ENCODE measurements at regions not wholly inside any gene's neighbourhood (a gene's known extent, or its start where the extent isn't known, plus 50 kb on each side); places are given as distances from the start of the nearest gene placed in this dataset.

DNA sequence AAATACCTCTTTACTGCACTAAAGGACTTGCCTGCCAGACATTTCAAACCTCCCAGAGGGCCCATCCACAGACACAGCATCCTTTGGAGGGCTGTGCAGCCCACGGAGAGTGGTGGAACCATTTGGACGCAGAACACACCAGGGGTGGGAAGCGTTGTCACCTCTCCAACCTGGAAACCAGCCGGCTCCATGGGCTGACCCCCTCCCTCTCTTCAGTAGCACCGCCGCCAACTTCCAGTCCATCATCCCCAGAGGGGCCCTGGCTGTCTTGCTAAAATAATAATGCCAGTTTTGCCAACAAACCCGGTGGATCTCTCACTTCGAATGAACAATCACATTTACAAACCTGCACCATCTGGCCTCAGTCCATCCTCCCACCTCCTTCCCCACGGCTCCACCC lies 203.9 kb downstream of the FBXO15 start:
- Histone ChIP-seq H3K36me3 (ENCODE audit: insufficient read depth, low read length) (no peaks in the 10 kb centered on the region), H3K27me3 (ENCODE audit: insufficient read depth, low read length) (no peaks in the 10 kb centered on the region), H3K27ac (ENCODE audit: low read depth, low read length) (no peak overlapping the region), H3K4me1 (ENCODE audit: insufficient read depth, low read length) (no peaks in the 10 kb centered on the region), H3K9me3 (ENCODE audit: insufficient read depth, low read depth, low read length) (no peaks in the 10 kb centered on the region), H3K9ac (ENCODE audit: low read depth, low read length) (no peak overlapping the region), H3K4me3 (ENCODE audit: low read length) (no peak overlapping the region)
- WGBS: 93% methylated on average over 9 of the region's 9 CpGs

DNA sequence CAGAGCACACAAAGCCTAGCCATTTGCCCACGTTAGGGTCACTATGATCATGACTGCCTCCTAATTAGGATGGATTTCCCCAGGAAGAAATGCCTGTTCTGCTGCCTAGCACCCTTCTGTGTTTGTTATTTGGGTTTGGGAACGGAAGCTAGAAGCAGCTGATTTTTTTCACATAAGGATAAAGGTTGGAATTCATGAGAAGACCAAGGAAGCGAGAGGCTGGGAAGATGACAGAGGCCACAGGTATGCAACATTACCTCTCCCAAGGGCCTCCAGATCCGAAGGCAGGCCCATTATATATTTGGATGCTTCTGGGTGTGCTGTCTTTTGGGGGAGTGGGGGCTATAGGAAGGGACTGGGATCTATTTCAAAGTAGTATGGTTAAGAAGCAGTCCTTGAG lies 204.7 kb downstream of the FBXO15 start:
- H3K27me3 ChIP-seq (ENCODE audit: insufficient read depth, low read length): no peaks in the 10 kb centered on the region
- H3K9ac ChIP-seq (ENCODE audit: low read depth, low read length): no peak overlapping the region
- H3K36me3 ChIP-seq (ENCODE audit: insufficient read depth, low read length): no peaks in the 10 kb centered on the region
- 97% methylated on average over 4 of the region's 4 CpGs for WGBS
- no peak overlapping the region for H3K27ac ChIP-seq (ENCODE audit: low read depth, low read length)
- no peaks in the 10 kb centered on the region for H3K9me3 ChIP-seq (ENCODE audit: insufficient read depth, low read depth, low read length)
- no peak overlapping the region for H3K4me3 ChIP-seq (ENCODE audit: low read length)
- H3K4me1 ChIP-seq (ENCODE audit: insufficient read depth, low read length): no peaks in the 10 kb centered on the region

- Histone ChIP-seq H3K9ac (ENCODE audit: low read depth, low read length) (no peak overlapping the region), H3K4me1 (ENCODE audit: insufficient read depth, low read length) (no peaks in the 10 kb centered on the region), H3K4me3 (ENCODE audit: low read length) (no peak overlapping the region), H3K36me3 (ENCODE audit: insufficient read depth, low read length) (no peaks in the 10 kb centered on the region), H3K9me3 (ENCODE audit: insufficient read depth, low read depth, low read length) (no peaks in the 10 kb centered on the region), H3K27ac (ENCODE audit: low read depth, low read length) (no peak overlapping the region), H3K27me3 (ENCODE audit: insufficient read depth, low read length) (no peaks in the 10 kb centered on the region)
- 95% methylated on average over 8 of the region's 8 CpGs for WGBS
Measured at GRCh38 chr18:73942081-73942625, 205.5 kb downstream of the FBXO15 start.

GRCh38 chr18:73940721-73941120 lies 206.9 kb downstream of the FBXO15 start:
- Histone ChIP-seq H3K27ac (ENCODE audit: low read depth, low read length) (no peak overlapping the region), H3K27me3 (ENCODE audit: insufficient read depth, low read length) (no peaks in the 10 kb centered on the region), H3K36me3 (ENCODE audit: insufficient read depth, low read length) (no peaks in the 10 kb centered on the region), H3K9me3 (ENCODE audit: insufficient read depth, low read depth, low read length) (no peaks in the 10 kb centered on the region), H3K4me1 (ENCODE audit: insufficient read depth, low read length) (no peaks in the 10 kb centered on the region), H3K4me3 (ENCODE audit: low read length) (no peak overlapping the region), H3K9ac (ENCODE audit: low read depth, low read length) (no peak overlapping the region)
- WGBS: 94% methylated on average over 8 of the region's 8 CpGs

- Histone ChIP-seq H3K36me3 (ENCODE audit: insufficient read depth, low read length) (no peaks in the 10 kb centered on the region), H3K9me3 (ENCODE audit: insufficient read depth, low read depth, low read length) (no peaks in the 10 kb centered on the region), H3K4me3 (ENCODE audit: low read length) (no peak overlapping the region), H3K9ac (ENCODE audit: low read depth, low read length) (no peak overlapping the region), H3K27ac (ENCODE audit: low read depth, low read length) (no peak overlapping the region), H3K27me3 (ENCODE audit: insufficient read depth, low read length) (no peaks in the 10 kb centered on the region), H3K4me1 (ENCODE audit: insufficient read depth, low read length) (no peaks in the 10 kb centered on the region)
- WGBS: 96% methylated on average over 5 of the region's 5 CpGs
Measured at GRCh38 chr18:73939391-73939790, 208.2 kb downstream of the FBXO15 start.

- Histone ChIP-seq H3K27me3 (ENCODE audit: insufficient read depth, low read length) (no peaks in the 10 kb centered on the region), H3K36me3 (ENCODE audit: insufficient read depth, low read length) (no peaks in the 10 kb centered on the region), H3K4me1 (ENCODE audit: insufficient read depth, low read length) (no peaks in the 10 kb centered on the region), H3K4me3 (ENCODE audit: low read length) (no peak overlapping the region), H3K27ac (ENCODE audit: low read depth, low read length) (no peak overlapping the region), H3K9ac (ENCODE audit: low read depth, low read length) (no peak overlapping the region), H3K9me3 (ENCODE audit: insufficient read depth, low read depth, low read length) (no peaks in the 10 kb centered on the region)
- WGBS: 92% methylated on average over 3 of the region's 3 CpGs
Measured at GRCh38 chr18:73933685-73934084, 213.9 kb downstream of the FBXO15 start.

DNA sequence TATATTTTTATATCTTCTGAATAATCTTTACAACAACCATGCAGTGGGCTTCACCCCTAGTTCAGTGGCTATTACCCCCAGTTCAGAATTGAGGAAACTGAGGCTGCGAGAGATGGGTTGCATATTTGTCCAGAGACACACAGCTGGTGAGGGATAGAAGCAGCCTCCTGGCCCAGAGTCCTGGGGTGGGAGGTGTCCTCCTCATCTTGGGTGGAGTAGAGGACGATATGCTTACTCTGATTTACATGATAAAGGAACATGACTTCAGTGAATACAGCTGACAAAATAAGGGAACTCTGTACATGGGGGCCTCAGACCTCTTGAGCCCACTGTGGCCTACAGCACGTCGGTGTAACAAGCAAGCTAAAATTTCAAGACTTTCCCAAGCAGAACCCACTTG lies 214.7 kb downstream of the FBXO15 start:
- WGBS: 85% methylated on average over 4 of the region's 4 CpGs

GRCh38 chr18:73927496-73927895 lies 220.1 kb downstream of the FBXO15 start:
- Histone ChIP-seq H3K36me3 (ENCODE audit: insufficient read depth, low read length) (no peaks in the 10 kb centered on the region), H3K27ac (ENCODE audit: low read depth, low read length) (no peak overlapping the region), H3K4me3 (ENCODE audit: low read length) (no peak overlapping the region), H3K4me1 (ENCODE audit: insufficient read depth, low read length) (no peaks in the 10 kb centered on the region), H3K9ac (ENCODE audit: low read depth, low read length) (no peak overlapping the region), H3K27me3 (ENCODE audit: insufficient read depth, low read length) (no peaks in the 10 kb centered on the region), H3K9me3 (ENCODE audit: insufficient read depth, low read depth, low read length) (no peaks in the 10 kb centered on the region)
- 81% methylated on average over 2 of the region's 2 CpGs for WGBS

More for the DNA sequence above, 214.7 kb downstream of the FBXO15 start:
- H3K9me3 ChIP-seq (ENCODE audit: insufficient read depth, low read depth, low read length): no peaks in the 10 kb centered on the region
- H3K4me3 ChIP-seq (ENCODE audit: low read length): no peak overlapping the region
- no peaks in the 10 kb centered on the region for H3K27me3 ChIP-seq (ENCODE audit: insufficient read depth, low read length)
- H3K27ac ChIP-seq (ENCODE audit: low read depth, low read length): no peak overlapping the region
- H3K9ac ChIP-seq (ENCODE audit: low read depth, low read length): no peak overlapping the region
- no peaks in the 10 kb centered on the region for H3K36me3 ChIP-seq (ENCODE audit: insufficient read depth, low read length)
- H3K4me1 ChIP-seq (ENCODE audit: insufficient read depth, low read length): no peaks in the 10 kb centered on the region

DNA sequence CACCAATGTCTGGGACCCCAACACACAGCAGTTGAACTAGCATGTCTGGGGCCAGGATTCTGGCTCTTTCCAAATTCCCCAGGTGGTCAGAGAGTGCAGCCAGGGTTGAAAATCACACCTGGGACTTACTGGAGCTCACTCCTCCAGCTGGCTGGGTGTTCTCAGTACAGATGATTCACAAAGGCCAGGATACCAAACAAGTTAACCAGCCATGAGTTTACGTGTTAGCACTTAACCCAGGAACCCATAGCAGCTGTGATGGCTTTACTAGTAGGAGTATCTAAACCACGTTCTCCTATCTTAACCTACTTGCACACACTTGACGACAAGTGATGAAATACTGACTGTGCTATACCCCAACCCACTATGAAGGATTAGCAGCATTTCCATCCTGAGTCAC lies 222.8 kb downstream of the FBXO15 start:
- no peaks in the 10 kb centered on the region for H3K4me1 ChIP-seq (ENCODE audit: insufficient read depth, low read length)
- no peak overlapping the region for H3K27ac ChIP-seq (ENCODE audit: low read depth, low read length)
- WGBS: 96% methylated on average over 3 of the region's 3 CpGs
- H3K27me3 ChIP-seq (ENCODE audit: insufficient read depth, low read length): no peaks in the 10 kb centered on the region
- H3K4me3 ChIP-seq (ENCODE audit: low read length): no peak overlapping the region
- H3K9me3 ChIP-seq (ENCODE audit: insufficient read depth, low read depth, low read length): no peaks in the 10 kb centered on the region
- no peak overlapping the region for H3K9ac ChIP-seq (ENCODE audit: low read depth, low read length)
- no peaks in the 10 kb centered on the region for H3K36me3 ChIP-seq (ENCODE audit: insufficient read depth, low read length)

GRCh38 chr18:73924307-73924706 lies 223.3 kb downstream of the FBXO15 start:
- 96% methylated on average over 4 of the region's 4 CpGs for WGBS
- no peak overlapping the region for H3K4me3 ChIP-seq (ENCODE audit: low read length)
- no peaks in the 10 kb centered on the region for H3K4me1 ChIP-seq (ENCODE audit: insufficient read depth, low read length)
- no peaks in the 10 kb centered on the region for H3K9me3 ChIP-seq (ENCODE audit: insufficient read depth, low read depth, low read length)
- no peaks in the 10 kb centered on the region for H3K27me3 ChIP-seq (ENCODE audit: insufficient read depth, low read length)
- no peaks in the 10 kb centered on the region for H3K36me3 ChIP-seq (ENCODE audit: insufficient read depth, low read length)
- no peak overlapping the region for H3K27ac ChIP-seq (ENCODE audit: low read depth, low read length)
- no peak overlapping the region for H3K9ac ChIP-seq (ENCODE audit: low read depth, low read length)

- WGBS: 98% methylated on average over 3 of the region's 3 CpGs
- H3K4me1 ChIP-seq (ENCODE audit: insufficient read depth, low read length): no peaks in the 10 kb centered on the region
- no peak overlapping the region for H3K4me3 ChIP-seq (ENCODE audit: low read length)
- no peaks in the 10 kb centered on the region for H3K27me3 ChIP-seq (ENCODE audit: insufficient read depth, low read length)
- H3K9ac ChIP-seq (ENCODE audit: low read depth, low read length): no peak overlapping the region
- H3K36me3 ChIP-seq (ENCODE audit: insufficient read depth, low read length): no peaks in the 10 kb centered on the region
- no peaks in the 10 kb centered on the region for H3K9me3 ChIP-seq (ENCODE audit: insufficient read depth, low read depth, low read length)
- no peak overlapping the region for H3K27ac ChIP-seq (ENCODE audit: low read depth, low read length)
Measured at GRCh38 chr18:73923866-73924265, 223.8 kb downstream of the FBXO15 start.

- Histone ChIP-seq H3K4me1 (ENCODE audit: insufficient read depth, low read length) (no peaks in the 10 kb centered on the region), H3K36me3 (ENCODE audit: insufficient read depth, low read length) (no peaks in the 10 kb centered on the region), H3K27me3 (ENCODE audit: insufficient read depth, low read length) (no peaks in the 10 kb centered on the region), H3K27ac (ENCODE audit: low read depth, low read length) (no peak overlapping the region), H3K9ac (ENCODE audit: low read depth, low read length) (no peak overlapping the region), H3K4me3 (ENCODE audit: low read length) (no peak overlapping the region), H3K9me3 (ENCODE audit: insufficient read depth, low read depth, low read length) (no peaks in the 10 kb centered on the region)
- WGBS: 92% methylated on average over 2 of the region's 2 CpGs
Measured at GRCh38 chr18:73920033-73920432, 227.6 kb downstream of the FBXO15 start.
